HepG2 (cell line): ENCODE measurements at regions not wholly inside any gene's neighbourhood (a gene's known extent, or its start where the extent isn't known, plus 50 kb on each side); places are given as distances from the start of the nearest gene placed in this dataset.

Experiments
- CC2D1A ChIP-seq: sonication (generic); formaldehyde crosslinking; IDR thresholded peaks from 2 replicates; pipeline ENCODE4 v1.8.1; 2023; ENCODE audit warnings: mild to moderate bottlenecking, missing genetic modification reagents
- GATAD2A ChIP-seq: IDR thresholded peaks from 2 replicates; pipeline ENCODE4 v1.6.1; 2016
- HCFC1 ChIP-seq: fragments of 150-350 bp; IDR thresholded peaks from 2 replicates; pipeline ENCODE4 v1.6.1; 2014; ENCODE audit warnings: low read depth, low read length
- HNRNPUL1 ChIP-seq: fragments of 200-400 bp; formaldehyde crosslinking; IDR thresholded peaks from 2 replicates; pipeline ENCODE4 v1.6.1; 2017; ENCODE audit warnings: low read depth, mild to moderate bottlenecking, low read length, moderate library complexity
- KDM3A ChIP-seq: IDR thresholded peaks from 2 replicates; pipeline ENCODE4 v1.6.1; 2018; ENCODE audit warnings: low read depth, missing compliant biosample characterization
- POGZ ChIP-seq: sonication (generic); formaldehyde crosslinking; IDR thresholded peaks from 2 replicates; pipeline ENCODE4 v1.4.0; 2020; ENCODE audit warnings: mild to moderate bottlenecking, missing genetic modification reagents
- TRAFD1 ChIP-seq: sonication (generic); formaldehyde crosslinking; IDR thresholded peaks from 2 replicates; pipeline ENCODE4 v1.5.1; 2020; ENCODE audit warnings: missing genetic modification reagents, mild to moderate bottlenecking, borderline replicate concordance
- ZBTB10 ChIP-seq: sonication (generic); formaldehyde crosslinking; IDR thresholded peaks from 2 replicates; pipeline ENCODE4 v1.4.0; 2020; ENCODE audit warnings: missing genetic modification reagents, borderline replicate concordance
- ZBTB42 ChIP-seq: sonication (generic); formaldehyde crosslinking; IDR thresholded peaks from 2 replicates; pipeline ENCODE4 v1.5.0; 2020; ENCODE audit warnings: mild to moderate bottlenecking, missing genetic modification reagents
- ZNF274 ChIP-seq: sonication (generic); formaldehyde crosslinking; IDR thresholded peaks from 2 replicates; pipeline ENCODE4 v1.5.1; 2020; ENCODE audit warnings: mild to moderate bottlenecking, missing genetic modification reagents
- ZNF441 ChIP-seq: sonication (generic); formaldehyde crosslinking; IDR thresholded peaks from 2 replicates; pipeline ENCODE4 v1.7.0; 2021; ENCODE audit warnings: missing genetic modification reagents, borderline replicate concordance
- ZNF891 ChIP-seq: sonication (generic); formaldehyde crosslinking; IDR thresholded peaks from 2 replicates; pipeline ENCODE4 v1.5.0; 2020; ENCODE audit warnings: mild to moderate bottlenecking, missing genetic modification reagents
- TF ChIP-seq, protein P1 (sequence below): IDR thresholded peaks from 2 replicates; pipeline ENCODE4 v1.6.1; 2018; ENCODE audit warnings: missing genetic modification reagents
- TF ChIP-seq, protein P2 (sequence below): sonication (generic); formaldehyde crosslinking; IDR thresholded peaks from 2 replicates; pipeline ENCODE4 v1.4.0; 2020; ENCODE audit warnings: missing genetic modification reagents
- TF ChIP-seq, protein P3 (sequence below): sonication (generic); formaldehyde crosslinking; IDR thresholded peaks from 2 replicates; pipeline ENCODE4 v1.8.0; 2022; ENCODE audit warnings: mild to moderate bottlenecking, missing genetic modification reagents, moderate library complexity
- TF ChIP-seq, protein P4 (sequence below): sonication (generic); formaldehyde crosslinking; conservative IDR thresholded peaks from 2 replicates; pipeline ENCODE4 v1.4.0; 2020; ENCODE audit warnings: missing genetic modification reagents

GRCh38 chr5:89471115-89471514, 588.1 kb upstream of the MEF2C start (continued):
- TF ChIP-seq TRAFD1 (CRISPR knock-in tag) (no peak), GATAD2A (CRISPR knock-in tag) (no peak), CC2D1A (CRISPR knock-in tag) (no peak), POGZ (CRISPR knock-in tag) (no peak), ZNF441 (CRISPR knock-in tag) (no peak), ZBTB42 (CRISPR knock-in tag) (no peak), ZNF891 (CRISPR knock-in tag) (no peak), ZNF274 (CRISPR knock-in tag) (no peak), ZBTB10 (CRISPR knock-in tag) (no peak), KDM3A (CRISPR knock-in tag) (no peak), HNRNPUL1 (no peak), HCFC1 (no peak)
- TF ChIP-seq, protein P1, sequence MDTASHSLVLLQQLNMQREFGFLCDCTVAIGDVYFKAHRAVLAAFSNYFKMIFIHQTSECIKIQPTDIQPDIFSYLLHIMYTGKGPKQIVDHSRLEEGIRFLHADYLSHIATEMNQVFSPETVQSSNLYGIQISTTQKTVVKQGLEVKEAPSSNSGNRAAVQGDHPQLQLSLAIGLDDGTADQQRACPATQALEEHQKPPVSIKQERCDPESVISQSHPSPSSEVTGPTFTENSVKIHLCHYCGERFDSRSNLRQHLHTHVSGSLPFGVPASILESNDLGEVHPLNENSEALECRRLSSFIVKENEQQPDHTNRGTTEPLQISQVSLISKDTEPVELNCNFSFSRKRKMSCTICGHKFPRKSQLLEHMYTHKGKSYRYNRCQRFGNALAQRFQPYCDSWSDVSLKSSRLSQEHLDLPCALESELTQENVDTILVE, result no peak
- TF ChIP-seq, protein P2, sequence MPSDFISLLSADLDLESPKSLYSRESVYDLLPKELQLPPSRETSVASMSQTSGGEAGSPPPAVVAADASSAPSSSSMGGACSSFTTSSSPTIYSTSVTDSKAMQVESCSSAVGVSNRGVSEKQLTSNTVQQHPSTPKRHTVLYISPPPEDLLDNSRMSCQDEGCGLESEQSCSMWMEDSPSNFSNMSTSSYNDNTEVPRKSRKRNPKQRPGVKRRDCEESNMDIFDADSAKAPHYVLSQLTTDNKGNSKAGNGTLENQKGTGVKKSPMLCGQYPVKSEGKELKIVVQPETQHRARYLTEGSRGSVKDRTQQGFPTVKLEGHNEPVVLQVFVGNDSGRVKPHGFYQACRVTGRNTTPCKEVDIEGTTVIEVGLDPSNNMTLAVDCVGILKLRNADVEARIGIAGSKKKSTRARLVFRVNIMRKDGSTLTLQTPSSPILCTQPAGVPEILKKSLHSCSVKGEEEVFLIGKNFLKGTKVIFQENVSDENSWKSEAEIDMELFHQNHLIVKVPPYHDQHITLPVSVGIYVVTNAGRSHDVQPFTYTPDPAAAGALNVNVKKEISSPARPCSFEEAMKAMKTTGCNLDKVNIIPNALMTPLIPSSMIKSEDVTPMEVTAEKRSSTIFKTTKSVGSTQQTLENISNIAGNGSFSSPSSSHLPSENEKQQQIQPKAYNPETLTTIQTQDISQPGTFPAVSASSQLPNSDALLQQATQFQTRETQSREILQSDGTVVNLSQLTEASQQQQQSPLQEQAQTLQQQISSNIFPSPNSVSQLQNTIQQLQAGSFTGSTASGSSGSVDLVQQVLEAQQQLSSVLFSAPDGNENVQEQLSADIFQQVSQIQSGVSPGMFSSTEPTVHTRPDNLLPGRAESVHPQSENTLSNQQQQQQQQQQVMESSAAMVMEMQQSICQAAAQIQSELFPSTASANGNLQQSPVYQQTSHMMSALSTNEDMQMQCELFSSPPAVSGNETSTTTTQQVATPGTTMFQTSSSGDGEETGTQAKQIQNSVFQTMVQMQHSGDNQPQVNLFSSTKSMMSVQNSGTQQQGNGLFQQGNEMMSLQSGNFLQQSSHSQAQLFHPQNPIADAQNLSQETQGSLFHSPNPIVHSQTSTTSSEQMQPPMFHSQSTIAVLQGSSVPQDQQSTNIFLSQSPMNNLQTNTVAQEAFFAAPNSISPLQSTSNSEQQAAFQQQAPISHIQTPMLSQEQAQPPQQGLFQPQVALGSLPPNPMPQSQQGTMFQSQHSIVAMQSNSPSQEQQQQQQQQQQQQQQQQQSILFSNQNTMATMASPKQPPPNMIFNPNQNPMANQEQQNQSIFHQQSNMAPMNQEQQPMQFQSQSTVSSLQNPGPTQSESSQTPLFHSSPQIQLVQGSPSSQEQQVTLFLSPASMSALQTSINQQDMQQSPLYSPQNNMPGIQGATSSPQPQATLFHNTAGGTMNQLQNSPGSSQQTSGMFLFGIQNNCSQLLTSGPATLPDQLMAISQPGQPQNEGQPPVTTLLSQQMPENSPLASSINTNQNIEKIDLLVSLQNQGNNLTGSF (CRISPR knock-in tag), result no peak
- TF ChIP-seq, protein P3, sequence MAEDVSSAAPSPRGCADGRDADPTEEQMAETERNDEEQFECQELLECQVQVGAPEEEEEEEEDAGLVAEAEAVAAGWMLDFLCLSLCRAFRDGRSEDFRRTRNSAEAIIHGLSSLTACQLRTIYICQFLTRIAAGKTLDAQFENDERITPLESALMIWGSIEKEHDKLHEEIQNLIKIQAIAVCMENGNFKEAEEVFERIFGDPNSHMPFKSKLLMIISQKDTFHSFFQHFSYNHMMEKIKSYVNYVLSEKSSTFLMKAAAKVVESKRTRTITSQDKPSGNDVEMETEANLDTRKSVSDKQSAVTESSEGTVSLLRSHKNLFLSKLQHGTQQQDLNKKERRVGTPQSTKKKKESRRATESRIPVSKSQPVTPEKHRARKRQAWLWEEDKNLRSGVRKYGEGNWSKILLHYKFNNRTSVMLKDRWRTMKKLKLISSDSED (CRISPR knock-in tag), result no peak
- TF ChIP-seq, protein P4, sequence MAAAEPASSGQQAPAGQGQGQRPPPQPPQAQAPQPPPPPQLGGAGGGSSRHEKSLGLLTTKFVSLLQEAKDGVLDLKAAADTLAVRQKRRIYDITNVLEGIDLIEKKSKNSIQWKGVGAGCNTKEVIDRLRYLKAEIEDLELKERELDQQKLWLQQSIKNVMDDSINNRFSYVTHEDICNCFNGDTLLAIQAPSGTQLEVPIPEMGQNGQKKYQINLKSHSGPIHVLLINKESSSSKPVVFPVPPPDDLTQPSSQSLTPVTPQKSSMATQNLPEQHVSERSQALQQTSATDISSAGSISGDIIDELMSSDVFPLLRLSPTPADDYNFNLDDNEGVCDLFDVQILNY (CRISPR knock-in tag), result no peak
- TF ChIP-seq, all 625 proteins: peak for 0
